Hepatocyte (in vitro differentiated cells): ENCODE measurements at regions not wholly inside any gene's neighbourhood (a gene's known extent, or its start where the extent isn't known, plus 50 kb on each side); places are given as distances from the start of the nearest gene placed in this dataset.
"Not testable (repeated sequence)": the region's sequence is repeated elsewhere in the genome, so short reads cannot be mapped to it uniquely, and the experiment has no call there.

ENCODE experiments used
- DNase-seq: peaks from one replicate; pipeline ENCODE4 v3.0.0-alpha.2; 2016; ENCODE audit warnings: low spot score
- H2AFZ ChIP-seq: fragments of 200-600 bp; sonication (generic); 2 replicates; pipeline ENCODE4 v1.6.0; 2016; ENCODE audit warnings: antibody characterized with exemption, mild to moderate bottlenecking
- H3K27ac ChIP-seq: fragments of 200-600 bp; sonication (generic); 2 replicates; pipeline ENCODE4 v1.5.1; 2016; ENCODE audit warnings: mild to moderate bottlenecking
- H3K27me3 ChIP-seq: fragments of 200-600 bp; sonication (generic); 2 replicates; pipeline ENCODE4 v1.6.1; 2016
- H3K36me3 ChIP-seq: fragments of 200-600 bp; sonication (generic); replicated peaks from 2 replicates; pipeline ENCODE4 v1.5.1; 2016; ENCODE audit warnings: low read depth; ENCODE audit not compliant: insufficient read depth
- H3K4me1 ChIP-seq: fragments of 200-600 bp; sonication (generic); 2 replicates; pipeline ENCODE4 v1.5.1; 2016; ENCODE audit warnings: mild to moderate bottlenecking, moderate library complexity; ENCODE audit not compliant: insufficient read depth
- H3K4me2 ChIP-seq: fragments of 200-600 bp; sonication (generic); 2 replicates; pipeline ENCODE4 v1.6.0; 2016
- H3K4me3 ChIP-seq: fragments of 200-600 bp; sonication (generic); 2 replicates; pipeline ENCODE4 v1.5.1; 2016; ENCODE audit warnings: mild to moderate bottlenecking
- H3K79me2 ChIP-seq: fragments of 200-600 bp; sonication (generic); 2 replicates; pipeline ENCODE4 v1.6.0; 2017; ENCODE audit warnings: mild to moderate bottlenecking
- H3K9me2 ChIP-seq: fragments of 200-600 bp; sonication (generic); replicated peaks from 2 replicates; pipeline ENCODE4 v1.6.0; 2017; ENCODE audit warnings: mild to moderate bottlenecking; ENCODE audit not compliant: insufficient read depth
- H3K9me3 ChIP-seq: fragments of 200-600 bp; sonication (generic); 2 replicates; pipeline ENCODE4 v1.5.1; 2016; ENCODE audit warnings: low read depth, mild to moderate bottlenecking
- H4K20me1 ChIP-seq: fragments of 200-600 bp; sonication (generic); 2 replicates; pipeline ENCODE4 v1.6.0; 2016; ENCODE audit warnings: mild to moderate bottlenecking; ENCODE audit not compliant: insufficient read depth, poor library complexity, severe bottlenecking
- CTCF ChIP-seq: fragments of 200-600 bp; sonication (generic); IDR thresholded peaks from 2 replicates; pipeline ENCODE4 v1.5.1; 2016; ENCODE audit warnings: antibody characterized with exemption, mild to moderate bottlenecking; ENCODE audit not compliant: poor library complexity
- EZH2 ChIP-seq: fragments of 200-600 bp; sonication (generic); IDR thresholded peaks from 2 replicates; pipeline ENCODE4 v1.6.1; 2016; ENCODE audit warnings: antibody characterized with exemption, mild to moderate bottlenecking, borderline replicate concordance
- EZH2phosphoT487 ChIP-seq: fragments of 200-600 bp; sonication (generic); IDR thresholded peaks from one replicate; pipeline ENCODE4 v1.6.1; 2018; ENCODE audit warnings: antibody characterized with exemption, mild to moderate bottlenecking, low read depth, moderate library complexity; ENCODE audit not compliant: unreplicated experiment, severe bottlenecking
- WGBS: methylation state at CpG from one replicate; pipeline ENCODE4 v1.1.6; 2016; ENCODE audit warnings: low lambda C conversion rate; ENCODE audit errors: missing lambda C conversion rate; 5-methylcytosine and 5-hydroxymethylcytosine counted together

- not testable (repeated sequence) for H3K4me1 ChIP-seq, H3K4me2 ChIP-seq, H4K20me1 ChIP-seq, H2AFZ ChIP-seq, H3K36me3 ChIP-seq, H3K9me2 ChIP-seq, H3K27me3 ChIP-seq, H3K79me2 ChIP-seq, H3K4me3 ChIP-seq, H3K9me3 ChIP-seq, DNase-seq, H3K27ac ChIP-seq
- WGBS, result 97% methylated on average over 3 of the region's 3 CpGs
These were observed 60.3 kb upstream of the NMU start for GRCh38 chr4:55696424-55696823.

GRCh38 chr4:55706541-55706940 lies 70.4 kb upstream of the NMU start:
- Histone ChIP-seq H3K27ac (no peak overlapping the region), H3K27me3 (no peaks in the 10 kb centered on the region), H2AFZ (no peak overlapping the region), H3K4me3 (no peak overlapping the region), H3K4me2 (no peak overlapping the region), H3K4me1 (no peaks in the 10 kb centered on the region), H4K20me1 (no peaks in the 10 kb centered on the region), H3K9me3 (no peaks in the 10 kb centered on the region), H3K9me2 (no peaks in the 10 kb centered on the region), H3K36me3 (no peaks in the 10 kb centered on the region), H3K79me2 (no peaks in the 10 kb centered on the region)
- no peak for DNase-seq
- TF ChIP-seq CTCF (no peak), EZH2 (no peak), EZH2phosphoT487 (no peak)

GRCh38 chr4:55707507-55707906 lies 71.4 kb upstream of the NMU start:
- H3K79me2 ChIP-seq, result no peaks in the 10 kb centered on the region
- no peaks in the 10 kb centered on the region for H4K20me1 ChIP-seq
- H3K27me3 ChIP-seq, result no peaks in the 10 kb centered on the region
- DNase-seq, result no peak
- no peak for TF ChIP-seq EZH2phosphoT487
- no peak for TF ChIP-seq CTCF
- no peak for TF ChIP-seq EZH2
- no peaks in the 10 kb centered on the region for H3K4me1 ChIP-seq
- no peaks in the 10 kb centered on the region for H3K9me2 ChIP-seq
- H3K9me3 ChIP-seq, result no peaks in the 10 kb centered on the region
- H3K27ac ChIP-seq, result no peak overlapping the region
- H2AFZ ChIP-seq, result no peak overlapping the region
- H3K4me3 ChIP-seq, result no peak overlapping the region
- WGBS, result 94% methylated on average over 5 of the region's 5 CpGs
- H3K4me2 ChIP-seq, result no peak overlapping the region
- no peaks in the 10 kb centered on the region for H3K36me3 ChIP-seq

GRCh38 chr4:55707991-55708390 lies 71.9 kb upstream of the NMU start:
- H3K9me2 ChIP-seq, H3K79me2 ChIP-seq, H3K36me3 ChIP-seq, H4K20me1 ChIP-seq, H3K27me3 ChIP-seq, H3K27ac ChIP-seq, H3K4me3 ChIP-seq, H2AFZ ChIP-seq, H3K9me3 ChIP-seq, H3K4me1 ChIP-seq, H3K4me2 ChIP-seq, DNase-seq: not testable (repeated sequence)
- 81% methylated on average over 11 of the region's 11 CpGs for WGBS

- 82% methylated on average over 2 of the region's 2 CpGs for WGBS
- H3K27me3 ChIP-seq, H3K36me3 ChIP-seq, H4K20me1 ChIP-seq, DNase-seq, H2AFZ ChIP-seq, H3K27ac ChIP-seq, H3K4me1 ChIP-seq, H3K9me2 ChIP-seq, H3K9me3 ChIP-seq, H3K4me2 ChIP-seq, H3K79me2 ChIP-seq, H3K4me3 ChIP-seq: not testable (repeated sequence)
These were observed 76.7 kb upstream of the NMU start for GRCh38 chr4:55712835-55713234.
